ENCODE measurements at regions not wholly inside any gene's neighbourhood (a gene's known extent, or its start where the extent isn't known, plus 50 kb on each side); places are given as distances from the start of the nearest gene placed in this dataset.

- 40 to 83% methylated on average over 2 to 6 of the region's 14 CpGs for WGBS, 2 donors (ENCODE audit: low coverage in 1 of 2)
- Histone ChIP-seq H3K4me1 (peaks cover 0 to 11% (median 0%) of the 10 kb centered on the region in 3 donors), H3K27ac (no peak overlapping the region), H3K4me3 (no peak overlapping the region), H3K9me3 (no peaks in the 10 kb centered on the region), H3K27me3 (peaks cover 7% of the 10 kb centered on the region), H3K36me3 (no peaks in the 10 kb centered on the region)
- ATAC-seq: no peak
- TF ChIP-seq POLR2AphosphoS5 (IDR thresholded peaks at IDR 0.05): no peak
- TF ChIP-seq, protein P1, sequence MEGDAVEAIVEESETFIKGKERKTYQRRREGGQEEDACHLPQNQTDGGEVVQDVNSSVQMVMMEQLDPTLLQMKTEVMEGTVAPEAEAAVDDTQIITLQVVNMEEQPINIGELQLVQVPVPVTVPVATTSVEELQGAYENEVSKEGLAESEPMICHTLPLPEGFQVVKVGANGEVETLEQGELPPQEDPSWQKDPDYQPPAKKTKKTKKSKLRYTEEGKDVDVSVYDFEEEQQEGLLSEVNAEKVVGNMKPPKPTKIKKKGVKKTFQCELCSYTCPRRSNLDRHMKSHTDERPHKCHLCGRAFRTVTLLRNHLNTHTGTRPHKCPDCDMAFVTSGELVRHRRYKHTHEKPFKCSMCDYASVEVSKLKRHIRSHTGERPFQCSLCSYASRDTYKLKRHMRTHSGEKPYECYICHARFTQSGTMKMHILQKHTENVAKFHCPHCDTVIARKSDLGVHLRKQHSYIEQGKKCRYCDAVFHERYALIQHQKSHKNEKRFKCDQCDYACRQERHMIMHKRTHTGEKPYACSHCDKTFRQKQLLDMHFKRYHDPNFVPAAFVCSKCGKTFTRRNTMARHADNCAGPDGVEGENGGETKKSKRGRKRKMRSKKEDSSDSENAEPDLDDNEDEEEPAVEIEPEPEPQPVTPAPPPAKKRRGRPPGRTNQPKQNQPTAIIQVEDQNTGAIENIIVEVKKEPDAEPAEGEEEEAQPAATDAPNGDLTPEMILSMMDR (IDR thresholded peaks at IDR 0.05): no peak
- no peak for TF ChIP-seq EP300 (IDR thresholded peaks at IDR 0.05)
- no peak for TF ChIP-seq POLR2A (IDR thresholded peaks at IDR 0.05)
Observed at GRCh38 chr20:50245498-50246366, 55.1 kb downstream of the CEBPB start.

- Histone ChIP-seq H3K4me3 (no peak overlapping the region), H3K9me3 (no peaks in the 10 kb centered on the region), H3K4me1 (peaks cover 0 to 11% (median 0%) of the 10 kb centered on the region in 3 donors), H3K27ac (no peak overlapping the region), H3K36me3 (no peaks in the 10 kb centered on the region), H3K27me3 (peaks cover 7% of the 10 kb centered on the region)
- no peak for TF ChIP-seq EP300 (IDR thresholded peaks at IDR 0.05)
- no peak for TF ChIP-seq POLR2AphosphoS5 (IDR thresholded peaks at IDR 0.05)
- TF ChIP-seq POLR2A (IDR thresholded peaks at IDR 0.05): no peak
- TF ChIP-seq, protein P1 (IDR thresholded peaks at IDR 0.05): no peak
- 50 to 82% methylated on average over 1 to 5 of the region's 17 CpGs for WGBS, 2 donors (ENCODE audit: low coverage in 1 of 2)
- ATAC-seq: no peak
Observed at GRCh38 chr20:50246367-50247195, 56.0 kb downstream of the CEBPB start.

GRCh38 chr20:50247196-50248094 is 56.8 kb downstream of the CEBPB start:
- ATAC-seq: no peak
- H3K27me3 ChIP-seq: peaks cover 7% of the 10 kb centered on the region
- no peak overlapping the region for H3K27ac ChIP-seq
- TF ChIP-seq POLR2AphosphoS5 (IDR thresholded peaks at IDR 0.05) (no peak), POLR2A (IDR thresholded peaks at IDR 0.05) (no peak), EP300 (IDR thresholded peaks at IDR 0.05) (no peak)
- TF ChIP-seq, protein P1 (IDR thresholded peaks at IDR 0.05): no peak
- WGBS, 2 donors (ENCODE audit: low coverage in 1 of 2): 85 to 100% methylated on average over 1 to 8 of the region's 9 CpGs
- no peaks in the 10 kb centered on the region for H3K9me3 ChIP-seq
- peaks cover 0 to 11% (median 0%) of the 10 kb centered on the region in 3 donors for H3K4me1 ChIP-seq
- H3K36me3 ChIP-seq: no peaks in the 10 kb centered on the region
- no peak overlapping the region for H3K4me3 ChIP-seq

DNA sequence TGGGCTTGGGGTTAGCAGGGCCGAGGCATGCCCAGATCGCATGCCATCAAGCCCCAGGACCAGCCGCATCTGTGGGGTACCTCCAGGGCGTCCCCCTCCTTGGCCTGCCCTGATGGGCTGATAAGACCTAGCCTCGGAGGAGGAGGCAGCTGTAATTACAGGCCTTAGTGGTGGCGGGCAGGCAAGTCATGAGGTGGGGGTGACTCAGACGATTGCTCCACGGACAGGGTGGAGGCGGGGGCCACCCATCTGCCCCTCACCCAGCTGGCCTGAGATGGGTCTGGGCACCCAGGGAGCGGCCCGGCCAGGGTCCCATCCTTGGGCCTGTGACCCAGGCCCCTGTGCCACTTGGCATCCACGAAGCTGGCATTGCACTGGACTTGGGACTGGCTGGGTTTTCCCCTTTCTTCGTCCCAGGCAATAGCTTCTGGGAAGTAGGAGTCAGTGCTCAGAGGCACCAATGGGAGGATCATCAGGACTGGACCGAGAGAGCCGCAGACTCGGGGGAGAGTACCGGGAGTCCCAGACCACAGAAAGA is 57.5 kb downstream of the CEBPB start:
- H3K27ac ChIP-seq: no peak overlapping the region
- no peak for TF ChIP-seq POLR2A (IDR thresholded peaks at IDR 0.05)
- TF ChIP-seq EP300 (IDR thresholded peaks at IDR 0.05): no peak
- TF ChIP-seq POLR2AphosphoS5 (IDR thresholded peaks at IDR 0.05): no peak
- TF ChIP-seq, protein P1 (IDR thresholded peaks at IDR 0.05): no peak
- 88% methylated on average over 4 of the region's 17 CpGs; no CpG with 5 or more reads in 1 of the 2 donors for WGBS, 2 donors (ENCODE audit: low coverage in 1 of 2)

More for the DNA sequence above, 57.5 kb downstream of the CEBPB start:
- H3K9me3 ChIP-seq: no peaks in the 10 kb centered on the region
- H3K4me1 ChIP-seq: peaks cover 0 to 3% (median 0%) of the 10 kb centered on the region in 3 donors
- H3K36me3 ChIP-seq: no peaks in the 10 kb centered on the region
- H3K27me3 ChIP-seq: peaks cover 7% of the 10 kb centered on the region
- ATAC-seq: peak; percentile 20
- no peak overlapping the region for H3K4me3 ChIP-seq

Measured in gastroesophageal sphincter (tissue), 4 donors.